B cell (primary cell): ENCODE measurements at regions not wholly inside any gene's neighbourhood (a gene's known extent, or its start where the extent isn't known, plus 50 kb on each side); places are given as distances from the start of the nearest gene placed in this dataset.

ENCODE experiments used
- CTCF ChIP-seq: fragments of 200-600 bp; IDR thresholded peaks from one replicate; pipeline ENCODE4 v1.8.0; 2022; ENCODE audit warnings: antibody characterized with exemption, mild to moderate bottlenecking
- EZH2 ChIP-seq: IDR thresholded peaks from 2 replicates; pipeline ENCODE4 v1.6.1; 2012; ENCODE audit warnings: borderline replicate concordance, low read depth, mild to moderate bottlenecking, moderate library complexity, low read length; ENCODE audit not compliant: insufficient read depth, poor library complexity, severe bottlenecking

- TF ChIP-seq CTCF (no peak), EZH2 (no peak)
Observed at GRCh38 chr2:234437642-234438304, 59.1 kb downstream of the ARL4C start.
